Smooth muscle cell of the brain vasculature (primary cell): ENCODE measurements at regions not wholly inside any gene's neighbourhood (a gene's known extent, or its start where the extent isn't known, plus 50 kb on each side); places are given as distances from the start of the nearest gene placed in this dataset.
"Not testable (repeated sequence)": the region's sequence is repeated elsewhere in the genome, so short reads cannot be mapped to it uniquely, and the experiment has no call there.

Source experiments
- DNase-seq: peaks from one replicate; pipeline ENCODE4 v3.0.0-alpha.2; 2012; ENCODE audit warnings: low read depth, low spot score

DNA sequence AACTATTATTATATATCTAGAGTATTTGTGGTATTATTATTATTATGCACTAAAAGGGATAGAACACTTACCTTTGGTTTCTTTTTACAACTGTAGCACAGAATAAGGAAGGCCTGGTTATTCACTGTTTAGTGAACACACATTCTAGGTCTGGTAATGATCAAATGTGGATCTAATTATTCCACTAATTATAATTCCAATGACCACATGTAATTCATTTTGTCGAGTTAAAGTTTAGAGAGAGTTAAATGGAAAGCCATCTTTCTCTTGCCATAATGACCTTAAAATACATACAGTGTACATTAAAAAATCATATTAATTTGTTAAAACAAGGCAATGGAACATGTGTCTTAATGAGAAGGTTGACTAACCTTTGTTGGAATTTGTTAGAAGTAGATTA, 147.8 kb downstream of the SEM1 start:
- no peak for DNase-seq

DNA sequence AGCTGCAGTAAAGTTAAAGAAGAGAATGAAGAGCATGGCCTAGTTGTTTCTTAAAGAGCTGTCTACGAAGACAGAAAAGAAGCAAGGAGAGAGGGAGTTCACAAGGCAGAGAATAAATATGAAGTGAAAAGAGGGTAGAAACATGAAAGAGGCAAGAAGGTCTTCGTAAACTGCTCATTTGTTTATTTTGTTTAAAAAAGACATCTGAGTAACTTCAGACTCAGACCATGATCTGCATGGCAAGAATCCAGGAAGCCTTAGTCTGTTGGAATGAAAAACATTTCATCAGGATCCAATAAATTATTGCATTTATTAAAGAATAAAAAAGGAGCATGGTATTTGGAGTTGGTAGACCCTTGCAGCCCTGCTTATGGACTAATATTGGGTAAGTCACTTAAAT, 151.1 kb downstream of the SEM1 start:
- DNase-seq = no peak

- no peak for DNase-seq
These were observed 151.6 kb downstream of the SEM1 start for GRCh38 chr7:96558093-96558492.

DNA sequence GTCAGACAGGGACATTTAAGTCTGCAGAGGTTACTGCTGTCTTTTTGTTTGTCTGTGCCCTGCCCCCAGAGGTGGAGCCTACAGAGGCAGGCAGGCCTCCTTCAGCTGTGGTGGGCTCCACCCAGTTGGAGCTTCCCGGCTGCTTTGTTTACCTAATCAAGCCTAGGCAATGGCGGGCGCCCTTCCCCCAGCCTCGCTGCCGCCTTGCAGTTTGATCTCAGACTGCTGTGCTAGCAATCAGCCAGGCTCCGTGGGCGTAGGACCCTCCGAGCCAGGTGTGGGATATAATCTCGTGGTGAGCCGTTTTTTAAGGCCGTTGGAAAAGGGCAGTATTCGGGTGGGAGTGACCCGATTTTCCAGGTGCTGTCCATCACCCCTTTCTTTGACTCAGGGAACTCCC, 152.0 kb downstream of the SEM1 start:
- not testable (repeated sequence) for DNase-seq

DNA sequence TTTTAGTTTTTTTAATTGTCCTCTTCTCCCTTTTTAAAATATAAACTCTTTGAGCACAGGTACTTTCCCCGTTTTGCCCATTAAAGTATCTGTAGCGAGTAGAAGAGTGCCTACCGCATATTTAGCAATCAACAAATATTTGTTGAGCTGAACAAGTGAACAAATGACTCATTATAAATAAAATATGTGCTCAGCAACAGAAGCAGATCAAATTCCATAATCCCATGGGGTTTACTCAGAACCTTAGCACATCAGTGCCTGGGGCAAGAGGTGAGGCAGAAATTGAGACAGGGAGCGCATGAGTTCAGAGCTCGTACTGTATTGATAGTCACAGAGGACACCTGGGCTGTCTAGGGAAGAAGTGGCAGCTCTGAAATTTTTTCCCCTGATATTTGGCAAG, 161.0 kb downstream of the SEM1 start:
- no peak for DNase-seq

DNA sequence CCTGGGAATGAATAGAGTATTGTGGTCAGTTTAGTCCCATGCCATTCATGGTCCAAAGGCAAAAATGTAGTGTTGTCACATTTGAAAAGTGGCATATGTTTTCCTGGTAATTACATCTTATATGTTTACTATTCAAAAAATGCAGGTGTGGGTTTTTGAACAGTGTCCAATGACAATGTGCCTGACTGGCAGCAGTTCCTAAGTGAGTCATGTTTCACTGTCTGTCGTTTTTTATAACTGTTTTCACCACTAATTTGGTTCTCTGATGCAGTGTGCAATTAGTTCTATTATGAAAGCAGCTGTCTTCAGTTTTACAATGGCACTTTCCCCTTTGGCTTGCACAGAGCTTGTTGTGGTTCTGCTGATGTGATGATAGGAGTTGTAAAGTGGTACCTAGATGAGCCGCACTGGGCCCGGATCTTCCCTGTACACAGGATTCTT, 162.3 kb downstream of the SEM1 start:
- DNase-seq = no peak

DNA sequence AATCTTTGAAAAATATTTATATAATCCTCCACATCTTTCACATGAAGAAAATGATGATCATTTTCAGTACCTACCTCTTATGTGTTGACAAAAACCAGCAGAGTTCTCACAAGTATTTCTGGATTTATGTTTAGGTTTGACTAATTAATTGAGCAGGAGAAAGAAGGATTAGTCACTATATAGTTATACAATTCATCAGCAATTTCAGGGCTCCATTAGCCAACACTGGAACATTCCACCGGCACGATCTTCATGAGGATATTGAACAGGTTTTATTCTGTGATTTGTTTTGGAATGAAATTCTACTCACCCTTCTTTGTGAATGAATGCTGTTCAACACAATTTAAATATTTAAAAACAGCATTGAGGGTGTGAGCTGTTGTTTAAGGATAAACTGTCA, 163.2 kb downstream of the SEM1 start:
- DNase-seq = no peak

- DNase-seq = no peak
These were observed 170.2 kb downstream of the SEM1 start for GRCh38 chr7:96539471-96539870.

DNA sequence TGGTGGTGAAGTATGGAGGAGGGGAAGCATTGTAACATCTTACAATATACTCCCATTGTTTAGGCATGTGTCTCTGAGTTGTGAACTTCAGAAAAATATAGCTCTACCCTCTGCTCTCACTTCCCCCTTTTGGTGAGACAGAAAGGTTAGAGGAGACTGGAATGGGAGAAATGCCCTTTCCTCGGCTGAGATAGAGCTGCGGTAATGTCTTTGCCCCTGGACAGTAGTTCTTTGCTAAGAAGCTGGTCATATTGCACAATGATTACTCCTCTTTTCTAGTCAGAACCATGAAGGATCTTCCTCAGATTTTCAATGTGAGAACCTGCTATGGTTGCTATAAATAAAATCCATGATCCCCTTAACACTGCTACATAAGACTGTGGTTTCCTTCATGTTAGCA, 171.0 kb downstream of the SEM1 start:
- no peak for DNase-seq

- no peak for DNase-seq
These were observed 175.4 kb downstream of the SEM1 start for GRCh38 chr7:96534221-96534620.

DNA sequence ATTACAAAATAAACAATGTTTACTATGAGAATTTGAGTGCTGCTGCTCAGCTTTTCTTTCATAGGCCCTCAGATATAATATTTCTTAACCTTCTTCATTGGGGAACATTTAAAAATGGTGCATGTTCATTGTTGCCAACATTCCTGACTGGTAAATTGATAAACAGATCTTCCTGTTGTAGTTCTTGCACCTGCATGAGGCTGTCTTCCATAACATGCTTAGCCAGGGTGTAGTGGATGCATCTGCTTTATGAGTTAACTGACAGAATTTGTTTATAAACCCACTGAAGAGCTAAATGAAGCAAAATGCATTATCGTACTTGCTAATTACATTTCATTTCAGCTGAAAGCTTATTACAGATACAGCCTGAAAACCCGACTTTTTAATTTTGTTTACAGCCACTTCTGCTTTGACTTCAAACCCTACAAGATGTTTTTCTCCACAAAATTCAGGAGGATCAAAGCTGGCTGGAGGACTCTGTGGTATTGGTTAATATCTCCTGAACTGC, 177.2 kb downstream of the SEM1 start:
- no peak for DNase-seq

DNA sequence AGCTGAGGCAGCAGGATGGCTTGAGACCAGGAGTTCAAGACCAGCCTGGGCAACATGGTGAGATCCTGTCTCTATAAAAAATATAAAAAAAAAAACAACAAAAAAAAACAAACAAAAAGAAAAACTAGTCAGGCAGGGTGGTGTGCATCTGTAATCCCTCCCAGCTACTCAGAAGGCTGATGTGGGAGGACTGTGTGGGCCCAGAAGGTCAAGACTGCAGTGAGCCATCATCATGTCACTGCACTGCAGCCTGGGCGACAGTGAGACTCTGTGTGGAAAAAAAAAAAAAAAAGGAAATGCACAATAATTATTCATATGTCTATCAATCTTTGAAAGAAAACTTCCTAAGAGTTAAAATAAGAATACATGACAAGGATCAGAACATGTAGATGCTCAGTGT, 178.3 kb downstream of the SEM1 start:
- no peak for DNase-seq

DNA sequence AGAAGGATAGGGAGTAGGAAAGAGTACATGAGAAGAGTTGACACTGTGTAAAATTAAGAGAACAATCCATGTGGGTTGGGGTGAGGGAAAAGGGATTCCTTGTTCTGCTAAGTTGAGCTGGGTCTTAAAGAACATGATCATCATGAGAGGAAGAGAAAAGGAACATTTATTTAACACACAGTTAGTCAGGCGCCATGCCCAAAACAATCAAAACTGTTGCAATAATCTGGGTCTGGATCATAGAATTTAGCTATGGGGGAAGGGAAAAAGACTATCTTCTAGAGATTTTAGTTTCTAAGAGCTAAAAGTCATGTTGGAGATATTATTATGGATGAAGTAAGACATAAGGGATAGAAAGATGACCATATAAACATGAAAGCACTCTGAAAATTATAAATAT, 178.9 kb downstream of the SEM1 start:
- DNase-seq = no peak

DNA sequence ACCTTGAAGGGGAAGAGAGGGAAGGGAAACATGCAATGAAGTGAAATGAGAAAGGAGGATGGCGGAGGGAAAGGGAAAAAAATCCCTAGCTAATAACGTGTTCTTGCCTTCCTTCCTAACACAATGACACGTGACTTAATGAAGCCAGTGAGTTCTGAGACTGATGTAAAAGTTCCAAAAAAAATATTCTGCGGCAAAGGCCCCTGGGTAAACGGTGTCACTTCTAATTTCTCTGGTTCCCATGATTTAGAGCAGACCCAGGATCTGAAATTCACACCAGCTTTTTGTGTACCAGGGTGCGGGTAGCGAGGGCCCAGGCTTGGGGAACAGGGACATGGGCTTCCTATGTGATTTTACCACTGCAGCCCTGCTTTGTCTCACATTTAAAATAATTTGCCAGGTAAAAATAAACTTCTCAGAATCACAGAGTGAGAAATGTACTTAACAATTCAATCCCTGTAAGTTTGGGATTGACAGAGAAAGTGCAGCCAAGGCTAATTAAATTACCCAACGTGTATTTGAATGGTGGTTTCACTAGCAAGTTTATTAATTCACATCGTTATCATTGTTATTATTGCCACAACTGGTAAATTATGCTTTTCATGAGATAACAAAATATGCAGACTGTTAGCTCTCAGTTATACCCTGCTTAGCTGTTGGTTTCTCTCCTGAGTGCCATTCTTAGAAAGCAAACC, 182.4 kb downstream of the SEM1 start:
- DNase-seq = no peak

DNA sequence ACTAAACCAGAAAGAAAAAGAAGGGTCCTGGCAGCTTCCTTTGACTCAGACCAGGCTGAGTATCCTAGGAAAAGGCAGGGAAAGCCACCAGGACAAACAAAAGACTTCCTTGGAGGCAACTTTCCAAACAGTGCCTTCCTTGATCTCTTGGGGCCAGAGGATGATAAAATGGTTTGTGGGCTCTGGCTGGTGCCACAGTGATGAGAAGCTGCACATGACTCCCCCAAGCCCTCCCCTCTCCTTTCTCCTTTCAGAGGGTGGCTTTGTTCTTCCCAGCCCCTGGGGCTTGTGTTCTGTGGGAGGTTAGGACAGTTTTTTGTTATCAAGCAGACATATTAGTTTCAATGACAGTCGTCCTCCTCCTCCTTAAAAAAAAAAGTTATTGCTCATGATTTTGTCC, 183.2 kb downstream of the SEM1 start:
- DNase-seq = no peak

- no peak for DNase-seq
These were observed 188.4 kb downstream of the SEM1 start for GRCh38 chr7:96521068-96521894.

GRCh38 chr7:96508371-96508770, 186.5 kb upstream of the SLC25A13 start:
- no peak for DNase-seq

DNA sequence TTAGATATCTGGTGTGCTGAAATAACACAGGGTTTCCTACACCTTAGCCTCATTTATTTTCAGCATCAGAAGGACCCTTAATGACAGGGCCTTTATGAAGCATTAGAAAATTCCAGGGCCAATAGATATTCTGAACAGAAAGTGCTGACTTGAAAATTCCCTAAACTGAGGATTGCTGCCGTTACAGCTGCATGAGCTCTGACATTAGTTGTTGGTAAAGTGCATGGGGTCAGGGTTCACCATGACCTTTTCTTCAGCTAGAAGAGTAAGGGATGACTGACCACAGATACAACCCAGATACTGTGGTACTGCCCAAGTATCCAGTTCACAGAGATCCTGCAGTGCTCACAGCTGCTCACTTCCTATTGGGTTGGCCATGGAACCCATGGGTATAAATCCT, 181.7 kb upstream of the SLC25A13 start:
- no peak for DNase-seq

- no peak for DNase-seq
These were observed 179.4 kb upstream of the SLC25A13 start for GRCh38 chr7:96501318-96501717.

GRCh38 chr7:96499532-96499931, 177.6 kb upstream of the SLC25A13 start:
- DNase-seq = no peak

- no peak for DNase-seq
These were observed 175.7 kb upstream of the SLC25A13 start for GRCh38 chr7:96497567-96497966.

DNA sequence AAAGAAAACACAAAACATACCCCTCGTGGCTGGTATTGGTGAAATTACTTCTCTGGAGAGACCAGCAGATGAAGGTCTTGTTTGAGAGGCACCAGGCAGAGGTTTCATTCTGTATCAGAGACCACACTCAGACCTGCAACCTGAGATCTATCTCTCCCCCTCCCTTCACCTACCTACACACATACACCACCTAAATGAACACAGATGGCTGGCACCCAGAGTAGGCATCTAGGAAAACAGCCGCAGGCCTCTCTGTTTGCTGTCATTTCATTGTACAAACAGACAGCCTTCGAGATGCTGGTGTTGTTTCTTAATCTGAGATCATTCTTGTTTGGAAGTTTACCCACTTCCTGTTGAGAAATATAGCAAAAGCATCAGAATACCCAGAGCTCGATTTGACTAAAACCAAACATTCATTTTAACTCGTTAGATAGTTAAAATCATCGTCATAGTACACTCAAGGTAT, 173.9 kb upstream of the SLC25A13 start:
- no peak for DNase-seq

GRCh38 chr7:96486681-96487080, 164.8 kb upstream of the SLC25A13 start:
- no peak for DNase-seq
